Ishikawa (cell line): ENCODE measurements at regions not wholly inside any gene's neighbourhood (a gene's known extent, or its start where the extent isn't known, plus 50 kb on each side); places are given as distances from the start of the nearest gene placed in this dataset.

Source experiments
- CEBPB ChIP-seq: IDR thresholded peaks from 2 replicates; pipeline ENCODE4 v1.6.1; 2012
- CREB1 ChIP-seq: IDR thresholded peaks from 2 replicates; pipeline ENCODE4 v1.6.1; 2012; ENCODE audit warnings: low read depth
- EGR1 ChIP-seq: IDR thresholded peaks from 2 replicates; pipeline ENCODE4 v1.6.1; 2012
- EP300 ChIP-seq: IDR thresholded peaks from 2 replicates; pipeline ENCODE4 v1.6.1; 2012; ENCODE audit warnings: borderline replicate concordance
- FOXM1 ChIP-seq: IDR thresholded peaks from 2 replicates; pipeline ENCODE4 v1.6.1; 2012; ENCODE audit warnings: low read depth, borderline replicate concordance
- NFIC ChIP-seq: IDR thresholded peaks from 2 replicates; pipeline ENCODE4 v1.6.1; 2012
- RAD21 ChIP-seq: IDR thresholded peaks from 2 replicates; pipeline ENCODE4 v1.6.1; 2012; ENCODE audit warnings: low read depth
- REST ChIP-seq: IDR thresholded peaks from 2 replicates; pipeline ENCODE4 v1.6.1; 2012; ENCODE audit warnings: low read depth, mild to moderate bottlenecking
- TAF1 ChIP-seq: IDR thresholded peaks from 2 replicates; pipeline ENCODE4 v1.6.1; 2012; ENCODE audit warnings: low read depth, mild to moderate bottlenecking
- TCF12 ChIP-seq: IDR thresholded peaks from 2 replicates; pipeline ENCODE4 v1.6.1; 2012; ENCODE audit warnings: low read depth
- TEAD4 ChIP-seq: IDR thresholded peaks from 2 replicates; pipeline ENCODE4 v1.6.1; 2012
- USF1 ChIP-seq: IDR thresholded peaks from 2 replicates; pipeline ENCODE4 v1.6.1; 2012
- YY1 ChIP-seq: IDR thresholded peaks from 2 replicates; pipeline ENCODE4 v1.6.1; 2012; ENCODE audit warnings: low read depth
- ZBTB7A ChIP-seq: IDR thresholded peaks from 2 replicates; pipeline ENCODE4 v1.6.1; 2012; ENCODE audit warnings: low read depth
- TF ChIP-seq, protein P1 (sequence below): IDR thresholded peaks from 2 replicates; pipeline ENCODE4 v1.6.1; 2012

GRCh38 chr6:170151321-170151771, 139.5 kb downstream of the DLL1 start:
- TF ChIP-seq USF1: no peak
- no peak for TF ChIP-seq CREB1
- TF ChIP-seq NFIC: no peak
- no peak for TF ChIP-seq YY1
- no peak for TF ChIP-seq RAD21
- no peak for TF ChIP-seq FOXM1
- TF ChIP-seq TEAD4: no peak
- TF ChIP-seq ZBTB7A: no peak
- TF ChIP-seq EGR1: no peak
- no peak for TF ChIP-seq REST
- TF ChIP-seq CEBPB: no peak
- TF ChIP-seq TCF12: no peak
- no peak for TF ChIP-seq TAF1
- TF ChIP-seq, protein P1, sequence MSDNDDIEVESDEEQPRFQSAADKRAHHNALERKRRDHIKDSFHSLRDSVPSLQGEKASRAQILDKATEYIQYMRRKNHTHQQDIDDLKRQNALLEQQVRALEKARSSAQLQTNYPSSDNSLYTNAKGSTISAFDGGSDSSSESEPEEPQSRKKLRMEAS: no peak

DNA sequence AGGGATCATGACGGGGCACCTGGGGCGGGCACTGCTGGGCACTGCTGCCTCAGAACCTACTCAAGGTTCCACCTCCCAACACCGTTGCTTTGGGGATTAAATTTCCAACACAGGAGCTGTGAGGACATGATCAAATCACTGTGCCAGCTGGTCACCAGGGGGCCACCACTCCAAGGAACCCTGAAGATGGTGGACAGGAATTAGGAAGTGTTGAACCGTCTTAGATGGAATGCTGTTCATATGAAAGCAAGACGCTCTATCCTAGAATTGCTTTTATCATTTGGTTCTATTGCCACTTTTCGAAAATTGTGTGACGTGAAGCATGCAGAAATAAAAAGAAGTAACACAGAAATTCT, 140.3 kb downstream of the DLL1 start:
- TF ChIP-seq CEBPB: no peak
- TF ChIP-seq ZBTB7A: no peak
- no peak for TF ChIP-seq TCF12
- TF ChIP-seq USF1: no peak
- TF ChIP-seq RAD21: no peak
- TF ChIP-seq EP300: no peak

DNA sequence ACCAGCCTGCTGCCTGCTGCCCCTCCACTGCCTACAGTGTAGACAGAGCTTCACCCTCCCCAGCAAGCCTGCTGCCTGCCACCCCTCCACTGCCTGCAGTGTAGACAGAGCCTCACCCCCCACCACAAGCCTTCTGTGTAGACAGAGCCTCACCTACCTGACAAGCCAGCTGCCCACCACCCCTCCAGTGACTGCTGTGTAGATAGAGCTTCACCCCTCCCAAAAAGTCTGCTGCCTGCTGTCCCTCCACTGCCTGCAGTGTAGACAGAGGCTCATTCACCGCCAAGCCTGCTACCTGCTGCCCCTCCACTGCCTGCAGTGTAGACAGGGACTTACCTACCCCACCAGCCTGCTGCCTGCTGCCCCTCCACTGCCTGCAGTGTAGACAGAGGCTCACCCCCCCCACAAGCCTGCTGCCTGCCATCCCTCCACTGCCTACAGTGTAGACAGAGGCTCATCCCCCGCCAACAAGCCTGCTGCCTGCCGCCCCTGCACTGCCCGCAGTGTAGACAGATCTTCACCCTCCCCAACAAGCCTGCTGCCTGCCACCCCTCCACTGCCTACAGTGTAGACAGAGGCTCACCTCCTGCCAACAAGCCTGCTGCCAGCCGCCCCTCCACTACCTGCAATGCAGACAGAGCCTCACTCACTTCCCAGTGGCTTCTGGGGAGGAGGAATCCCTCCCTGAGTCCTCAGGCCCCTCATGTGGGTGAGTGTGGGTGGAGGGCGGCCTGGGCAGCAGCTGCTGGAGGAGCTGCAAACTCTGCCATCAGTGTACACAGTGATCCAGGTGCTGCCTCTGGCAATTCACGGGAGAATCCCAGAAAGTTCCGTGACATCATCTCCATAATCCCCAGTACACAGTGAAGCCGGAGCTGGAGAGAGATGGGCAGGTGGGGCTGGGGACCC, 140.9 kb downstream of the DLL1 start:
- TF ChIP-seq EGR1 (no peak), TCF12 (no peak), EP300 (no peak), CREB1 (no peak), REST (no peak), CEBPB (no peak), RAD21 (no peak), TEAD4 (no peak), TAF1 (no peak), USF1 (no peak), FOXM1 (no peak), ZBTB7A (no peak), YY1 (no peak), NFIC (no peak)
- TF ChIP-seq, protein P1: no peak

DNA sequence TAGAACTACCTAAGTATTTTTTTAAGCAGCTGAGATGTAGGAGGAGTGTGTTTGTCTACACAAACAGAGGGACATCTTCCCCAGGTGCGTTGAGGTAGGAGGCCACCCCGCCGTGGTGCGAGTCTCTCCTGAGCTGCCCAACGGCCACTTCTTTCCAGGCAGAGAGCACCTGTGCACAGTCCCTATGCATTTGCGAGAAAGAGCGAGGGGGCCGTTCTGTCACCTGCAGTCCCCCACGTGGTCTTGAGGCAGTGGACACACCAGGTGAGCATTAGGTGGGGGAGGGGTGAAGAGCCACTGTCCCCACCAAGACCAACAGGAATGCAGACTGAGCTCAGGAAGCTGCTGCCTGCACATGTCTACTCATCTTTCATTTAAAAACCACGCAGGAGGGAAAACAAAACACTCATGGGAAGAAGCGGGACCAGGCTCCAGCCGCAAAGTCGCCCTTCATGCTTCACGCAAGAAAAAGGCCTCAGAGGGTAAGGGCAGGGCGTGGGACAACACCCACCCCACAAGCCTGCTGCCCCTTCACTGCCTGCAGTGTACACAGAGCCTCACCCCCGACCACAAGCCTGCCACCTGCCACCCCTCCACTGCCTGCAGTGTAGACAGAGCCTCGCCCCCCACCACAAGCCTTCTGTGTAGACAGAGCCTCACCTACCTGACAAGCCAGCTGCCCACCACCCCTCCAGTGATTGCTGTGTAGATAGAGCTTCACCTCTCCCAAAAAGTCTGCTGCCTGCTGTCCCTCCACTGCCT, 142.0 kb downstream of the DLL1 start:
- no peak for TF ChIP-seq USF1
- TF ChIP-seq TAF1: no peak
- no peak for TF ChIP-seq TCF12
- TF ChIP-seq, protein P1: no peak
